PC-3 (cell line): ENCODE measurements at regions not wholly inside any gene's neighbourhood (a gene's known extent, or its start where the extent isn't known, plus 50 kb on each side); places are given as distances from the start of the nearest gene placed in this dataset.

Source experiments
- EZH2 ChIP-seq: fragments of 300-600 bp; sonication (generic); IDR thresholded peaks from one replicate; pipeline ENCODE4 v1.6.1; 2017; ENCODE audit warnings: antibody characterized with exemption, mild to moderate bottlenecking, low read length; ENCODE audit not compliant: unreplicated experiment
- EZH2phosphoT487 ChIP-seq: fragments of 300-600 bp; sonication (generic); IDR thresholded peaks from 2 replicates; pipeline ENCODE4 v1.6.1; 2018; ENCODE audit warnings: mild to moderate bottlenecking, antibody characterized with exemption, low read length, borderline replicate concordance
- TF ChIP-seq, protein P1 (sequence below): fragments of 300-600 bp; sonication (generic); conservative IDR thresholded peaks from 2 replicates; pipeline ENCODE4 v1.5.1; 2017; ENCODE audit warnings: antibody characterized with exemption, low read depth, mild to moderate bottlenecking, low read length

DNA sequence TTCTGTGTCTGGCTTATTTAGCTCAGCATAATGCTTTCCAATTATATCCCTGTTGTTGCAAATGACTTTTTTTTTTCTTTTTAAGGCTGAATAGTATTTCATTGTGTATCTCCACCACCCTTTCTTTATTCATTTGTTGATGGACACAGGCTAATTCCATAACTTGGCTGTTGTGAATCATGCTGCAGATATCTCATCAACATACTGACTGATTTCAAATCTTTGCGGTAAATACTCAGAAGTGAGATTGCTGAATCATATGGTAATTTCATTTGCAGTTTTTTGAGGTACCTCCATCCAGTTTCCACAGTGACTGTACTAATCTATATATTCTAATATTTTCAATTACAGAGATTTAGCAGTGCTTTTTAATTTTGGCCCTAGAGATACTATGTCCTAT is 266.2 kb downstream of the TMX3 start:
- no peak for TF ChIP-seq EZH2phosphoT487
- TF ChIP-seq, protein P1, sequence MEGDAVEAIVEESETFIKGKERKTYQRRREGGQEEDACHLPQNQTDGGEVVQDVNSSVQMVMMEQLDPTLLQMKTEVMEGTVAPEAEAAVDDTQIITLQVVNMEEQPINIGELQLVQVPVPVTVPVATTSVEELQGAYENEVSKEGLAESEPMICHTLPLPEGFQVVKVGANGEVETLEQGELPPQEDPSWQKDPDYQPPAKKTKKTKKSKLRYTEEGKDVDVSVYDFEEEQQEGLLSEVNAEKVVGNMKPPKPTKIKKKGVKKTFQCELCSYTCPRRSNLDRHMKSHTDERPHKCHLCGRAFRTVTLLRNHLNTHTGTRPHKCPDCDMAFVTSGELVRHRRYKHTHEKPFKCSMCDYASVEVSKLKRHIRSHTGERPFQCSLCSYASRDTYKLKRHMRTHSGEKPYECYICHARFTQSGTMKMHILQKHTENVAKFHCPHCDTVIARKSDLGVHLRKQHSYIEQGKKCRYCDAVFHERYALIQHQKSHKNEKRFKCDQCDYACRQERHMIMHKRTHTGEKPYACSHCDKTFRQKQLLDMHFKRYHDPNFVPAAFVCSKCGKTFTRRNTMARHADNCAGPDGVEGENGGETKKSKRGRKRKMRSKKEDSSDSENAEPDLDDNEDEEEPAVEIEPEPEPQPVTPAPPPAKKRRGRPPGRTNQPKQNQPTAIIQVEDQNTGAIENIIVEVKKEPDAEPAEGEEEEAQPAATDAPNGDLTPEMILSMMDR, result no peak
- no peak for TF ChIP-seq EZH2
